Gastroesophageal sphincter (tissue), 4 donors: ENCODE measurements at regions not wholly inside any gene's neighbourhood (a gene's known extent, or its start where the extent isn't known, plus 50 kb on each side); places are given as distances from the start of the nearest gene placed in this dataset.

Experiments used
- ATAC-seq: fragments of 150-250 bp; one replicate; pipeline ENCODE4 v1.9.1; 2016; ENCODE audit warnings: mild to moderate bottlenecking, moderate library complexity
- H3K27ac ChIP-seq, 4 donors: fragments of 200-600 bp; sonication (generic) in 3 of 4; 1 replicate in 3 of 4; 2 replicates in 1 of 4; pipeline ENCODE4 v1.5.1; 2016 to 2019
- H3K27me3 ChIP-seq: fragments of 200-600 bp; sonication (generic); one replicate; pipeline ENCODE4 v1.5.1; 2019
- H3K36me3 ChIP-seq, 2 donors: fragments of 200-600 bp; sonication (generic); one replicate each; pipeline ENCODE4 v1.5.1; 2019; ENCODE audit warnings: control low read depth in 1 of 2
- H3K4me1 ChIP-seq, 3 donors: fragments of 200-600 bp; sonication (generic); 1 replicate in 2 of 3; 2 replicates in 1 of 3; pipeline ENCODE4 v1.5.1; 2016 to 2019; ENCODE audit warnings: control low read depth in 2 of 3
- H3K4me3 ChIP-seq, 2 donors: fragments of 200-600 bp; sonication (generic); one replicate each; pipeline ENCODE4 v1.5.1; 2019; ENCODE audit warnings: mild to moderate bottlenecking in 1 of 2, moderate library complexity in 1 of 2
- H3K9me3 ChIP-seq, 3 donors: fragments of 200-600 bp; sonication (generic); one replicate each; pipeline ENCODE4 v1.5.1; 2017 to 2019; ENCODE audit warnings: control low read depth in 2 of 3
- EP300 ChIP-seq: sonication (generic); formaldehyde crosslinking; IDR thresholded peaks from one replicate; pipeline ENCODE4 v1.6.1; 2017; ENCODE audit warnings: antibody characterized with exemption, mild to moderate bottlenecking
- POLR2A ChIP-seq, 2 donors: fragments of 450-650 bp; IDR thresholded peaks; one replicate each; pipeline ENCODE4 v1.6.1; 2017; ENCODE audit warnings: antibody characterized with exemption in 2 of 2, mild to moderate bottlenecking in 2 of 2, moderate library complexity in 1 of 2
- POLR2AphosphoS5 ChIP-seq: sonication (generic); formaldehyde crosslinking; IDR thresholded peaks from one replicate; pipeline ENCODE4 v1.6.1; 2017; ENCODE audit warnings: antibody characterized with exemption
- WGBS, 2 donors: methylation state at CpG; one replicate each; pipeline ENCODE4 v1.1.5; 2018; ENCODE audit warnings: low coverage in 1 of 2; 5-methylcytosine and 5-hydroxymethylcytosine counted together
- TF ChIP-seq, protein P1 (sequence below), 4 experiments: fragments of 200-600 bp in 2 of 4; fragments of 450-650 bp in 2 of 4; sonication (generic) in 1 of 4; IDR thresholded peaks; one replicate each; pipeline ENCODE4 v1.5.1; 2017 to 2019; ENCODE audit warnings: antibody characterized with exemption in 4 of 4, mild to moderate bottlenecking in 2 of 4, moderate library complexity in 2 of 4

DNA sequence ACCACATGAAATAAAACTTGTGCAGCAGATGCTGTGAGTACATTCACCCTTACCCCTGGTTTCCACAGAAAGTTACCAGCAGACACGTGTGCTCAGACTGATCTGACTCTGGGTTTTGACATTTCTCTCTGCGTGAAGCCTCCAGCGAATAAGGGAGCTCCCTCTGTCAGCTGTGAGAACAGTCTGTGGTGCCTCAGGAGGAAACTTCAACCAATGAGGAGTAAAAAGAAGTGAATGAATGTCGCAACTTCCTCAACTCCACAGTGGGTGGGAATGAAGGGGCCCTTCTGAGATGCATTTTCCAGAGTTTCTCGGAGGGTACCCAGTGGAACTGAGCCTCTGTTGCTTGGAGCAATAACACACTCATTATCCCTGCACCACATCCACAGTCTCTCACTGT lies 743.4 kb downstream of the TNS3 start:
- ATAC-seq, result no peak
- no peak for TF ChIP-seq EP300
- TF ChIP-seq POLR2A (IDR thresholded peaks at IDR 0.05), result no peak
- Histone ChIP-seq H3K4me1 (no peaks in the 10 kb centered on the region), H3K4me3 (no peak overlapping the region), H3K36me3 (no peaks in the 10 kb centered on the region), H3K9me3 (no peaks in the 10 kb centered on the region), H3K27me3 (no peaks in the 10 kb centered on the region), H3K27ac (no peak overlapping the region)
- 64 to 69% methylated on average over 3 to 5 of the region's 5 CpGs for WGBS, 2 donors

DNA sequence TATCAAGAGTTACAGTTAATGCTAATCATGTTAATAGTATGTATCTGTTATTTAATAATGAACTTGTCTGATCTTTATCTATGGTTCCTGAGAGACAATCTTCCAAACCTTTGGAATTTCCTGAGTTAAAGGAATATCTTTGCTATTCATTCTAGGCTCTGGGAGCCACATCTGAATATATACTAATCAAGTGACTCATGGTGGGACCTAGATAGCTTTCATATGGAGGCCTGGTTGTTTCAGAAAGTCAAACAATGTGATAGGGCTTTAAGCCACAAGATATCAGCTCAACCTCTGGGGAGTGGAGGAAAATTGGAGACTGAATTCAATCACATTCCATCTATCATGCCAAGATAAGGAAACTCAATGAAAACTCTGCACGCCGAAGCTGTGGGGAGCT lies 746.4 kb downstream of the TNS3 start:
- TF ChIP-seq POLR2A (IDR thresholded peaks at IDR 0.05), result no peak
- TF ChIP-seq, protein P1, sequence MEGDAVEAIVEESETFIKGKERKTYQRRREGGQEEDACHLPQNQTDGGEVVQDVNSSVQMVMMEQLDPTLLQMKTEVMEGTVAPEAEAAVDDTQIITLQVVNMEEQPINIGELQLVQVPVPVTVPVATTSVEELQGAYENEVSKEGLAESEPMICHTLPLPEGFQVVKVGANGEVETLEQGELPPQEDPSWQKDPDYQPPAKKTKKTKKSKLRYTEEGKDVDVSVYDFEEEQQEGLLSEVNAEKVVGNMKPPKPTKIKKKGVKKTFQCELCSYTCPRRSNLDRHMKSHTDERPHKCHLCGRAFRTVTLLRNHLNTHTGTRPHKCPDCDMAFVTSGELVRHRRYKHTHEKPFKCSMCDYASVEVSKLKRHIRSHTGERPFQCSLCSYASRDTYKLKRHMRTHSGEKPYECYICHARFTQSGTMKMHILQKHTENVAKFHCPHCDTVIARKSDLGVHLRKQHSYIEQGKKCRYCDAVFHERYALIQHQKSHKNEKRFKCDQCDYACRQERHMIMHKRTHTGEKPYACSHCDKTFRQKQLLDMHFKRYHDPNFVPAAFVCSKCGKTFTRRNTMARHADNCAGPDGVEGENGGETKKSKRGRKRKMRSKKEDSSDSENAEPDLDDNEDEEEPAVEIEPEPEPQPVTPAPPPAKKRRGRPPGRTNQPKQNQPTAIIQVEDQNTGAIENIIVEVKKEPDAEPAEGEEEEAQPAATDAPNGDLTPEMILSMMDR (IDR thresholded peaks at IDR 0.05), result no peak
- TF ChIP-seq POLR2AphosphoS5, result no peak
- no peak for TF ChIP-seq EP300
- H3K4me3 ChIP-seq, result no peak overlapping the region
- no peak overlapping the region for H3K27ac ChIP-seq
- no peaks in the 10 kb centered on the region for H3K4me1 ChIP-seq
- 75 to 94% methylated on average over 2 of the region's 2 CpGs for WGBS, 2 donors
- H3K9me3 ChIP-seq, result no peaks in the 10 kb centered on the region
- no peaks in the 10 kb centered on the region for H3K27me3 ChIP-seq
- no peak for ATAC-seq
- H3K36me3 ChIP-seq, result no peaks in the 10 kb centered on the region

DNA sequence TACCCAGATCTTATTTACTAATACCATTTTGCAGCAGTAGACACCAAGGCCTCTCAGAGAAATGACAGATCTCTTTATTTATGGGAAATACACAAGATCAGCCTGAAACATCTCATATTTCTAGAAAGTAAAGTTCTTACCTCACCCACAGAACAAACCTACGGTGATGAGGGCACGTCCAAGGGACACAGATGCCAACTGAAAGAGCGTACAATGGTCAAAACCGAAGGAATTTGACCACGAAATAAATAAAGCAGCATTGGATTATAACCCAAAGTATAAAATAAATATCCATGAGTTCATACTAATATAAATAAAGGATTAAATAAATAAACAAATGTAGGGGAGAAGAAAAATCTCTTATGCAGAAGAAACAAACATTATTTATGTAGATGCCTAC lies 747.0 kb downstream of the TNS3 start:
- no peak overlapping the region for H3K27ac ChIP-seq
- H3K36me3 ChIP-seq, result no peaks in the 10 kb centered on the region
- no peaks in the 10 kb centered on the region for H3K4me1 ChIP-seq
- no peaks in the 10 kb centered on the region for H3K27me3 ChIP-seq
- no peak overlapping the region for H3K4me3 ChIP-seq
- TF ChIP-seq POLR2A (IDR thresholded peaks at IDR 0.05), result no peak
- TF ChIP-seq POLR2AphosphoS5, result no peak
- no peaks in the 10 kb centered on the region for H3K9me3 ChIP-seq
- no peak for ATAC-seq
- 89 to 91% methylated on average over 5 of the region's 5 CpGs for WGBS, 2 donors

DNA sequence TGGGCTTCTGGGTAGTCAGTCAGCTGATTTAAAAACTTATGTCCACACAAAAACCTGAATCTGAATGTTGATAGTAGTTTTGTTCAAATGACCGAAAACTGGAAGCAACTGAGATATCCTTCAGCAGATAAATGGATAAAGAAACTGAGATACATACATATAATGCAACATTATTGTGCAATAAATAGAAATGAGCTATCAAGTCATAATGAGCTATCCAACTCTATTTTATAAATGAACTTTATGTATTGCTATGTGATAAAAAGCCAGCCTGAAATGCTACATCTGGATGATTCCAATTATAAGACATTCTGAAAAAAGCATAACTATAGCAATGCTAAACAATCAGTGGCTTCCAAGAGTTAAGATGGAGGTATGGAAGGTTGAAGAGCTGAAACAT lies 748.7 kb downstream of the TNS3 start:
- ATAC-seq, result no peak
- no peak overlapping the region for H3K4me3 ChIP-seq
- no peaks in the 10 kb centered on the region for H3K36me3 ChIP-seq
- H3K4me1 ChIP-seq, result no peaks in the 10 kb centered on the region
- no peaks in the 10 kb centered on the region for H3K27me3 ChIP-seq
- no peak overlapping the region for H3K27ac ChIP-seq
- no peak for TF ChIP-seq POLR2A (IDR thresholded peaks at IDR 0.05)
- TF ChIP-seq EP300, result no peak
- TF ChIP-seq POLR2AphosphoS5, result no peak
- TF ChIP-seq, protein P1 (IDR thresholded peaks at IDR 0.05), result no peak
- WGBS, 2 donors, result 78 to 91% methylated on average over 1 of the region's 1 CpG
- peaks cover 0 to 7% (median 0%) of the 10 kb centered on the region in 3 donors for H3K9me3 ChIP-seq

DNA sequence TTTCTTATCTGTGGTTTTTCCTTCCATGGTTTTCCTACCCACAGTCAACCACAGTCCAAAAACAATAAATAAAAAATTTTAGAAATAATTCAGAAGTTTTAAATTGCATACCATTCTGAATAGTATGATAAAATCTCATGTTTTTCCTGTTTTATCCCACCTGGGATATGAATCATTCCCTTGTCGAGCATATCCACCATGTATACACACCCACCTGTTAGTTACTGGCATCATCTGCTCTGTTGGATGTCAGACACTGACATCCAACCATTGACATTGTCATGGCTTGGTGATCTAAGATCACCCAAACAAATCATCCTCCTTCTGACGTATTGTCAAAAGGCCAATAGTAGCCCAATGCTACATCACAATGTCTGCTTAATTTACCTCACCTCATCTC lies 749.8 kb downstream of the TNS3 start:
- H3K4me1 ChIP-seq, result no peaks in the 10 kb centered on the region
- 68 to 87% methylated on average over 2 of the region's 2 CpGs for WGBS, 2 donors
- no peak overlapping the region for H3K4me3 ChIP-seq
- no peaks in the 10 kb centered on the region for H3K36me3 ChIP-seq
- no peak overlapping the region for H3K27ac ChIP-seq
- H3K9me3 ChIP-seq, result peaks cover 0 to 18% (median 0%) of the 10 kb centered on the region in 3 donors
- ATAC-seq, result no peak
- no peak for TF ChIP-seq EP300
- TF ChIP-seq POLR2A (IDR thresholded peaks at IDR 0.05), result no peak
- TF ChIP-seq, protein P1 (IDR thresholded peaks at IDR 0.05), result no peak
- TF ChIP-seq POLR2AphosphoS5, result no peak
- H3K27me3 ChIP-seq, result no peaks in the 10 kb centered on the region

DNA sequence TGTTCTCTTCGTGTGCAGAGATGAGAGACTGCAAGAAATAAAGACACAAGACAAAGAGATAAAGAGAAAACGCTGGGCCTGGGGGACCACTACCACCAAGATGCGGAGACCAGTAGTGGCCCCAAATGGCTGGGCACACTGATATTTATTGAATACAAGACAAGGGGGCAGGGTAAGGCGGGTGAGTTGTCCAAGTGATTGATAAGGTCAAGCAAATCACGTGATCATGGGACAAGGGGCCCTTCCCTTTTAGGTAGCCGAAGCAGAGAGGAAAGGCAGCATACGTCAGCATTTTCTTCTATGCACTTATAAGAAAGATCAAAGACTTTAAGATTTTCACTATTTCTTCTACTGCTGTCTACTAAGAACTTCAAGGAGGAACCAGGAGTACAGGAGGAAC lies 762.1 kb downstream of the TNS3 start:
- WGBS, 2 donors, result 74 to 90% methylated on average over 7 of the region's 7 CpGs
- ATAC-seq, result no peak
- no peaks in the 10 kb centered on the region for H3K4me1 ChIP-seq

More for the DNA sequence above, 762.1 kb downstream of the TNS3 start:
- Histone ChIP-seq H3K27ac (no peak overlapping the region), H3K4me3 (no peak overlapping the region), H3K36me3 (no peaks in the 10 kb centered on the region), H3K9me3 (peaks cover 0 to 19% (median 0%) of the 10 kb centered on the region in 3 donors), H3K27me3 (no peaks in the 10 kb centered on the region)
- TF ChIP-seq, protein P1 (IDR thresholded peaks at IDR 0.05), result no peak
- TF ChIP-seq POLR2AphosphoS5 (no peak), EP300 (no peak), POLR2A (IDR thresholded peaks at IDR 0.05) (no peak)
